ENCODE measurements at regions not wholly inside any gene's neighbourhood (a gene's known extent, or its start where the extent isn't known, plus 50 kb on each side); places are given as distances from the start of the nearest gene placed in this dataset.

DNA sequence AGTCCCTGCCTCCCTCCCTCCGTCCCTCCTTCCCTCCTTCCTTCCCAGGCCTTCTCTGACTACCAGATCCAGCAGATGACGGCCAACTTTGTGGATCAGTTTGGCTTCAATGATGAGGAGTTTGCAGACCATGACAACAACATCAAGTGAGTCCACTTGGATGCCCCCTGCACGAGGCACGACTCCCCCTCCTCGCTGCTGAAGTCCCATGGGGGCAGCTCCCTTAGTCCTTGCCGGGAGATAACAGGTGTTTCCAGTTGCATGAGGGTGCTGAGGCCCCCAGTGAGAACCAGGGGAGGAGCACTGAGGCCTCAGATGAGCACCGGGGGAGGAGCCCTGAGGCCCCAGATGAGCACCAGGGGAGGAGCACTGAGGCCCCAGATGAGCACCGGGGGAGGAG lies 200.0 kb downstream of the LIPI start:
- TF ChIP-seq YY1 (IDR thresholded peaks at IDR 0.05; ENCODE audit: borderline replicate concordance in 1 of 3, control insufficient read depth in 1 of 3, extremely low read depth in 1 of 3, insufficient read depth in 3 of 3, insufficient read length in 1 of 3, insufficient replicate concordance in 2 of 3, low read depth in 1 of 3, low read length in 2 of 3) (no peak), RBM15 (IDR thresholded peaks at IDR 0.05; ENCODE audit: insufficient read depth, low read length) (no peak), ZFX (CRISPR knock-in tag; IDR thresholded peaks at IDR 0.05) (no peak), RFX1 (IDR thresholded peaks at IDR 0.05) (no peak), ZNF830 (CRISPR knock-in tag; IDR thresholded peaks at IDR 0.05) (no peak)
- TF ChIP-seq, protein P1, sequence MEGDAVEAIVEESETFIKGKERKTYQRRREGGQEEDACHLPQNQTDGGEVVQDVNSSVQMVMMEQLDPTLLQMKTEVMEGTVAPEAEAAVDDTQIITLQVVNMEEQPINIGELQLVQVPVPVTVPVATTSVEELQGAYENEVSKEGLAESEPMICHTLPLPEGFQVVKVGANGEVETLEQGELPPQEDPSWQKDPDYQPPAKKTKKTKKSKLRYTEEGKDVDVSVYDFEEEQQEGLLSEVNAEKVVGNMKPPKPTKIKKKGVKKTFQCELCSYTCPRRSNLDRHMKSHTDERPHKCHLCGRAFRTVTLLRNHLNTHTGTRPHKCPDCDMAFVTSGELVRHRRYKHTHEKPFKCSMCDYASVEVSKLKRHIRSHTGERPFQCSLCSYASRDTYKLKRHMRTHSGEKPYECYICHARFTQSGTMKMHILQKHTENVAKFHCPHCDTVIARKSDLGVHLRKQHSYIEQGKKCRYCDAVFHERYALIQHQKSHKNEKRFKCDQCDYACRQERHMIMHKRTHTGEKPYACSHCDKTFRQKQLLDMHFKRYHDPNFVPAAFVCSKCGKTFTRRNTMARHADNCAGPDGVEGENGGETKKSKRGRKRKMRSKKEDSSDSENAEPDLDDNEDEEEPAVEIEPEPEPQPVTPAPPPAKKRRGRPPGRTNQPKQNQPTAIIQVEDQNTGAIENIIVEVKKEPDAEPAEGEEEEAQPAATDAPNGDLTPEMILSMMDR (IDR thresholded peaks at IDR 0.05 in 2 of 3, conservative IDR thresholded peaks at IDR 0.05 in 1 of 3; ENCODE audit: insufficient read depth in 2 of 3, low read depth in 1 of 3, low read length in 3 of 3) = no peak
